ENCODE measurements at regions not wholly inside any gene's neighbourhood (a gene's known extent, or its start where the extent isn't known, plus 50 kb on each side); places are given as distances from the start of the nearest gene placed in this dataset.

DNA sequence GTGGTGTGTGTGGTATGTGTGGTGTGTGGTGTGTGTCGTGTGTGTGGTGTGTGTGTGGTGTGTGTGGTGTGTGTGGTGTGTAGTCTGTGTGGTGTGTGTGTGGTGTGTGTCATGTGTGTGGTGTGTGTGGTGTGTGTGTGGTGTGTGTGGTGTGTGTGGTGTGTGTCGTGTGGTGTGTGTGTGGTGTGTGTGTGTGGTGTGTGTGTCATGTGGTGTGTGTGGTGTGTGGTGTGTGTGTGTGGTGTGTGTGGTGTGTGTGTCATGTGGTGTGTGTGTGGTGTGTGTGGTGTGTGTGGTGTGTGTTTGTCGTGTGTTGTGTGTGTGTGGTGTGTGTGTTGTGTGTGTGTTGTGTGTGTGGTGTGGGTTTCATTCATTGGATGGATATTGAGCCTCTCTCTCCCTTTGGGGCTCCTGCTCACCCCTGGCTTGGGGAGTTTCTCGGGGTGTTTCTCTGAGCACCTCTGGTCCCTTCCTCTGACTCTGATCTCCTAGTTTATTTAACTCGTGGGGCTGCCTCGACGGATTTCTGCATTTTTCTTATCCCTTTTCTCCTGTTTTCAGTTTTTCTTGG is 145.8 kb downstream of the DNAJB6 start:
- TF ChIP-seq CTCF (conservative IDR thresholded peaks at IDR 0.05; ENCODE audit: low read depth, low read length): no peak
- H3K4me3 ChIP-seq (ENCODE audit: low read length): no peak overlapping the region
- no peak for DNase-seq (ENCODE audit: low read depth)

GRCh38 chr7:157483515-157483914 is 146.7 kb downstream of the DNAJB6 start:
- no peak overlapping the region for H3K4me3 ChIP-seq (ENCODE audit: low read length)
- DNase-seq (ENCODE audit: low read depth): no peak
- no peak for TF ChIP-seq CTCF (conservative IDR thresholded peaks at IDR 0.05; ENCODE audit: low read depth, low read length)

GRCh38 chr7:157483971-157484410 is 147.2 kb downstream of the DNAJB6 start:
- no peak for TF ChIP-seq CTCF (conservative IDR thresholded peaks at IDR 0.05; ENCODE audit: low read depth, low read length)
- no peak for DNase-seq (ENCODE audit: low read depth)
- H3K4me3 ChIP-seq (ENCODE audit: low read length): no peak overlapping the region

- TF ChIP-seq CTCF (conservative IDR thresholded peaks at IDR 0.05; ENCODE audit: low read depth, low read length): no peak
- H3K4me3 ChIP-seq (ENCODE audit: low read length): no peak overlapping the region
- no peak for DNase-seq (ENCODE audit: low read depth)
Observed at GRCh38 chr7:157484411-157485081, 147.7 kb downstream of the DNAJB6 start.

- DNase-seq (ENCODE audit: low read depth): no peak
- H3K4me3 ChIP-seq (ENCODE audit: low read length): no peak overlapping the region
- TF ChIP-seq CTCF (conservative IDR thresholded peaks at IDR 0.05; ENCODE audit: low read depth, low read length): no peak
Observed at GRCh38 chr7:157485361-157485831, 148.6 kb downstream of the DNAJB6 start.

DNA sequence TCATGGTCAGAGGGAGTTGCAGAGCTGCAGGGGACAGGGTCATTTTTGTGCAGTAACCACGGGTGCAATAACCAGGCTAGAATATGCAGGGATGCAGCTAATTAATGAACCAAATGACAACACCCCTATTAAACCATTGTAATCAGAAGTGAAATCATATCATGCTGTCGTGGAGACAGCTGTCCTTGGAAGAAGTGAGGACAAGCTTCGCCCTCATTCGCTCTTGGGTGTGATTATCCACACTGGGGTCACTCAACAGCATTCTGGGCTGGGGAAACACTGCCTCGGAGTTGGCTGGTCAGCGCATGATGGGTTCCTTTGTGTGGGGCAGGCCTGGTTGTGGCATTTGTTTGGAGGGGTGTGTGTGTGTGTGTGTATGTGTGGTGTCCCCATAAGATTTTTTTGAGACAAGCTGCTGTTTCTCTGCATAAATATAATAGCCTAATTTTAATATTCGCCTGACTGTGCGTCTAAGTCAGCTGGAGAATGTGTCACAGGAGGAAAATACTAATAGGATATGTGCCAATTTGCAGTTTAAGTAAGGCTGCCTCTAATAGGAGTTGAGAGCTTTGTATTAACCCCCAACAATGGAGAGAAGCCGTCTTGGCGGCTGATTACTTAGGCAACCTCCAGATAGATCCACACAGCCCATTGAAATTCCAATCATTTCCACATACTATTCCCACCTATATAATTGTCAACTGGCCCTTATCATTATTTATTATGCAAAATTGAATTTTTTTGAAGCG is 149.4 kb downstream of the DNAJB6 start:
- TF ChIP-seq CTCF (conservative IDR thresholded peaks at IDR 0.05; ENCODE audit: low read depth, low read length): no peak
- no peak overlapping the region for H3K4me3 ChIP-seq (ENCODE audit: low read length)
- DNase-seq (ENCODE audit: low read depth): no peak
